Retina (tissue), 1 donor: ENCODE measurements at regions not wholly inside any gene's neighbourhood (a gene's known extent, or its start where the extent isn't known, plus 50 kb on each side); places are given as distances from the start of the nearest gene placed in this dataset.
"Not testable (repeated sequence)": the region's sequence is repeated elsewhere in the genome, so short reads cannot be mapped to it uniquely, and the experiment has no call there.

Experiments
- DNase-seq: peaks from one replicate; pipeline ENCODE4 v3.0.0-alpha.2; 2016

GRCh38 chr2:138066139-138066806 lies 102.0 kb downstream of the HNMT start:
- no peak for DNase-seq

GRCh38 chr2:138066841-138067240 lies 102.6 kb downstream of the HNMT start:
- no peak for DNase-seq

- not testable (repeated sequence) for DNase-seq
Measured at GRCh38 chr2:138068669-138069068, 104.4 kb downstream of the HNMT start.

- DNase-seq: not testable (repeated sequence)
Measured at GRCh38 chr2:138071042-138071719, 106.9 kb downstream of the HNMT start.

- peak; percentile 17 for DNase-seq
Measured at GRCh38 chr2:138071720-138072719, 107.7 kb downstream of the HNMT start.

GRCh38 chr2:138078153-138078552 lies 113.9 kb downstream of the HNMT start:
- no peak for DNase-seq

GRCh38 chr2:138079976-138080375 lies 115.7 kb downstream of the HNMT start:
- no peak for DNase-seq

GRCh38 chr2:138081225-138082073 lies 117.2 kb downstream of the HNMT start:
- DNase-seq: no peak

- DNase-seq: no peak
Measured at GRCh38 chr2:138084206-138084605, 119.9 kb downstream of the HNMT start.

GRCh38 chr2:138085441-138085840 lies 121.2 kb downstream of the HNMT start:
- not testable (repeated sequence) for DNase-seq

GRCh38 chr2:138086576-138086975 lies 122.3 kb downstream of the HNMT start:
- DNase-seq: no peak

- DNase-seq: no peak
Measured at GRCh38 chr2:138087751-138088593, 123.7 kb downstream of the HNMT start.

GRCh38 chr2:138090330-138090729 lies 126.1 kb downstream of the HNMT start:
- no peak for DNase-seq

GRCh38 chr2:138093455-138093854 lies 129.2 kb downstream of the HNMT start:
- DNase-seq: no peak

GRCh38 chr2:138094031-138094430 lies 129.8 kb downstream of the HNMT start:
- DNase-seq: no peak

GRCh38 chr2:138095336-138095735 lies 131.1 kb downstream of the HNMT start:
- no peak for DNase-seq

GRCh38 chr2:138099288-138099687 lies 135.0 kb downstream of the HNMT start:
- DNase-seq: not testable (repeated sequence)

- no peak for DNase-seq
Measured at GRCh38 chr2:138101718-138102117, 137.4 kb downstream of the HNMT start.

- DNase-seq: no peak
Measured at GRCh38 chr2:138102664-138103063, 138.4 kb downstream of the HNMT start.

- no peak for DNase-seq
Measured at GRCh38 chr2:138103156-138103555, 138.9 kb downstream of the HNMT start.

- no peak for DNase-seq
Measured at GRCh38 chr2:138104071-138104470, 139.8 kb downstream of the HNMT start.
